Activated T-helper 17 cell treated with anti-CD3 and anti-CD28 coated beads, Interleukin-2, amount 50 U/mL, for 72 hours (primary cell): ENCODE measurements at regions not wholly inside any gene's neighbourhood (a gene's known extent, or its start where the extent isn't known, plus 50 kb on each side); places are given as distances from the start of the nearest gene placed in this dataset.
A peak's percentile ranks its signal among the peaks of the same experiment; 100 is the strongest.
"Not testable (repeated sequence)": the region's sequence is repeated elsewhere in the genome, so short reads cannot be mapped to it uniquely, and the experiment has no call there.

Experiments
- ATAC-seq: fragments of 150-1000 bp; cut with Tn5 transposase; replicated peaks from 2 replicates; pipeline ENCODE4 v1.10.0; 2021; ENCODE audit warnings: mild to moderate bottlenecking, moderate library complexity
- H3K27ac Mint-ChIP-seq: one replicate; pipeline ENCODE4 v1.8.0; 2022; ENCODE audit warnings: mixed read lengths
- H3K27me3 Mint-ChIP-seq: one replicate; pipeline ENCODE4 v1.8.0; 2022; ENCODE audit warnings: mixed read lengths
- H3K36me3 Mint-ChIP-seq: one replicate; pipeline ENCODE4 v1.8.0; 2022; ENCODE audit warnings: low read depth, mild to moderate bottlenecking, mixed read lengths
- H3K4me1 Mint-ChIP-seq: one replicate; pipeline ENCODE4 v1.8.0; 2022; ENCODE audit warnings: mixed read lengths
- H3K4me3 Mint-ChIP-seq: one replicate; pipeline ENCODE4 v1.8.0; 2022; ENCODE audit warnings: mild to moderate bottlenecking, mixed read lengths
- H3K9me3 Mint-ChIP-seq: one replicate; pipeline ENCODE4 v1.8.0; 2022; ENCODE audit warnings: mixed read lengths

GRCh38 chr1:100597061-100597741, 59.3 kb downstream of the GPR88 start:
- ATAC-seq: no peak
- no peak overlapping the region for H3K4me3 Mint-ChIP-seq
- H3K9me3 Mint-ChIP-seq: peaks cover 12% of the 10 kb centered on the region
- H3K27ac Mint-ChIP-seq: no peak overlapping the region
- H3K4me1 Mint-ChIP-seq: no peaks in the 10 kb centered on the region
- peaks cover 7% of the 10 kb centered on the region for H3K27me3 Mint-ChIP-seq
- no peaks in the 10 kb centered on the region for H3K36me3 Mint-ChIP-seq

- no peak for ATAC-seq
- Mint-ChIP-seq H3K4me3 (no peak overlapping the region), H3K9me3 (peaks cover 15% of the 10 kb centered on the region), H3K36me3 (no peaks in the 10 kb centered on the region), H3K27ac (no peak overlapping the region), H3K4me1 (no peaks in the 10 kb centered on the region), H3K27me3 (peaks cover 7% of the 10 kb centered on the region)
These were observed 59.8 kb downstream of the GPR88 start for GRCh38 chr1:100597784-100598183.

- H3K9me3 Mint-ChIP-seq: peaks cover 18% of the 10 kb centered on the region
- not testable (repeated sequence) for ATAC-seq, H3K4me3 Mint-ChIP-seq, H3K36me3 Mint-ChIP-seq, H3K27ac Mint-ChIP-seq, H3K4me1 Mint-ChIP-seq
- H3K27me3 Mint-ChIP-seq: peaks cover 20% of the 10 kb centered on the region
These were observed 62.4 kb downstream of the GPR88 start for GRCh38 chr1:100600377-100600776.

GRCh38 chr1:100602028-100602427, 64.1 kb downstream of the GPR88 start:
- H3K4me3 Mint-ChIP-seq, H3K36me3 Mint-ChIP-seq, H3K4me1 Mint-ChIP-seq: not testable (repeated sequence)

GRCh38 chr1:100604372-100604771, 66.4 kb downstream of the GPR88 start:
- ATAC-seq: no peak
- H3K27ac Mint-ChIP-seq: no peak overlapping the region
- peaks cover 15% of the 10 kb centered on the region for H3K9me3 Mint-ChIP-seq
- no peaks in the 10 kb centered on the region for H3K36me3 Mint-ChIP-seq
- no peaks in the 10 kb centered on the region for H3K4me1 Mint-ChIP-seq
- no peak overlapping the region for H3K4me3 Mint-ChIP-seq
- peaks cover 28% of the 10 kb centered on the region for H3K27me3 Mint-ChIP-seq

More at GRCh38 chr1:100602028-100602427, 64.1 kb downstream of the GPR88 start:
- Mint-ChIP-seq H3K9me3 (peaks cover 16% of the 10 kb centered on the region), H3K27me3 (peaks cover 28% of the 10 kb centered on the region)
- not testable (repeated sequence) for H3K27ac Mint-ChIP-seq, ATAC-seq

- Mint-ChIP-seq H3K4me1 (no peaks in the 10 kb centered on the region), H3K27ac (no peak overlapping the region), H3K9me3 (peaks cover 9% of the 10 kb centered on the region), H3K27me3 (peaks cover 23% of the 10 kb centered on the region), H3K36me3 (no peaks in the 10 kb centered on the region), H3K4me3 (no peak overlapping the region)
- no peak for ATAC-seq
These were observed 68.5 kb downstream of the GPR88 start for GRCh38 chr1:100606438-100606837.

- no peak for ATAC-seq
- H3K4me3 Mint-ChIP-seq: no peak overlapping the region
- no peaks in the 10 kb centered on the region for H3K4me1 Mint-ChIP-seq
- H3K36me3 Mint-ChIP-seq: no peaks in the 10 kb centered on the region
- H3K9me3 Mint-ChIP-seq: peaks cover 3% of the 10 kb centered on the region
- H3K27ac Mint-ChIP-seq: no peak overlapping the region
- peaks cover 22% of the 10 kb centered on the region for H3K27me3 Mint-ChIP-seq
These were observed 69.8 kb downstream of the GPR88 start for GRCh38 chr1:100607628-100608240.

GRCh38 chr1:100609849-100610248, 71.9 kb downstream of the GPR88 start:
- H3K36me3 Mint-ChIP-seq: no peaks in the 10 kb centered on the region
- H3K27me3 Mint-ChIP-seq: peaks cover 14% of the 10 kb centered on the region
- no peak overlapping the region for H3K27ac Mint-ChIP-seq
- H3K9me3 Mint-ChIP-seq: no peaks in the 10 kb centered on the region
- H3K4me1 Mint-ChIP-seq: peaks cover 9% of the 10 kb centered on the region
- no peak overlapping the region for H3K4me3 Mint-ChIP-seq
- no peak for ATAC-seq

GRCh38 chr1:100611086-100611485, 73.1 kb downstream of the GPR88 start:
- no peaks in the 10 kb centered on the region for H3K9me3 Mint-ChIP-seq
- peaks cover 4% of the 10 kb centered on the region for H3K27me3 Mint-ChIP-seq

GRCh38 chr1:100612540-100612939, 74.6 kb downstream of the GPR88 start:
- no peak overlapping the region for H3K27ac Mint-ChIP-seq
- H3K4me3 Mint-ChIP-seq: no peak overlapping the region
- no peak for ATAC-seq
- no peaks in the 10 kb centered on the region for H3K27me3 Mint-ChIP-seq
- H3K9me3 Mint-ChIP-seq: no peaks in the 10 kb centered on the region
- H3K4me1 Mint-ChIP-seq: peaks cover 9% of the 10 kb centered on the region
- no peaks in the 10 kb centered on the region for H3K36me3 Mint-ChIP-seq

More at GRCh38 chr1:100611086-100611485, 73.1 kb downstream of the GPR88 start:
- no peak overlapping the region for H3K4me3 Mint-ChIP-seq
- ATAC-seq: no peak
- H3K36me3 Mint-ChIP-seq: no peaks in the 10 kb centered on the region
- peaks cover 9% of the 10 kb centered on the region for H3K4me1 Mint-ChIP-seq
- no peak overlapping the region for H3K27ac Mint-ChIP-seq

GRCh38 chr1:100613817-100614559, 76.0 kb downstream of the GPR88 start:
- Mint-ChIP-seq H3K4me3 (peak overlapping the region; percentile 42), H3K9me3 (no peaks in the 10 kb centered on the region), H3K36me3 (no peaks in the 10 kb centered on the region), H3K27ac (no peak overlapping the region), H3K27me3 (peaks cover 4% of the 10 kb centered on the region), H3K4me1 (peaks cover 9% of the 10 kb centered on the region)
- peak; percentile 32 for ATAC-seq

GRCh38 chr1:100614570-100614969, 76.6 kb downstream of the GPR88 start:
- Mint-ChIP-seq H3K4me3 (peak overlapping the region; percentile 42), H3K9me3 (no peaks in the 10 kb centered on the region), H3K4me1 (peaks cover 9% of the 10 kb centered on the region), H3K27me3 (peaks cover 5% of the 10 kb centered on the region), H3K27ac (no peak overlapping the region), H3K36me3 (no peaks in the 10 kb centered on the region)
- ATAC-seq: peak; percentile 24

GRCh38 chr1:100615686-100616085, 77.7 kb downstream of the GPR88 start:
- Mint-ChIP-seq H3K9me3 (no peaks in the 10 kb centered on the region), H3K27ac (no peak overlapping the region), H3K36me3 (no peaks in the 10 kb centered on the region), H3K4me1 (peaks cover 9% of the 10 kb centered on the region), H3K4me3 (no peak overlapping the region), H3K27me3 (peaks cover 7% of the 10 kb centered on the region)
- ATAC-seq: no peak

- ATAC-seq: no peak
- no peaks in the 10 kb centered on the region for H3K36me3 Mint-ChIP-seq
- peaks cover 9% of the 10 kb centered on the region for H3K4me1 Mint-ChIP-seq
- H3K4me3 Mint-ChIP-seq: no peak overlapping the region
- H3K9me3 Mint-ChIP-seq: no peaks in the 10 kb centered on the region
- peaks cover 9% of the 10 kb centered on the region for H3K27me3 Mint-ChIP-seq
- H3K27ac Mint-ChIP-seq: no peak overlapping the region
These were observed 78.2 kb downstream of the GPR88 start for GRCh38 chr1:100616121-100616621.

- H3K27me3 Mint-ChIP-seq: peaks cover 9% of the 10 kb centered on the region
- peaks cover under 1% of the 10 kb centered on the region for H3K9me3 Mint-ChIP-seq
- H3K27ac Mint-ChIP-seq: no peak overlapping the region
- peak; percentile 66 for ATAC-seq
- H3K36me3 Mint-ChIP-seq: no peaks in the 10 kb centered on the region
- H3K4me1 Mint-ChIP-seq: peaks cover 1% of the 10 kb centered on the region
- no peak overlapping the region for H3K4me3 Mint-ChIP-seq
These were observed 84.1 kb downstream of the GPR88 start for GRCh38 chr1:100622037-100622436.
